ENCODE measurements at regions not wholly inside any gene's neighbourhood (a gene's known extent, or its start where the extent isn't known, plus 50 kb on each side); places are given as distances from the start of the nearest gene placed in this dataset.
"Not testable (repeated sequence)": the region's sequence is repeated elsewhere in the genome, so short reads cannot be mapped to it uniquely, and the experiment has no call there.

GRCh38 chr14:106216679-106217078, 690.3 kb downstream of the TMEM121 start:
- no peak overlapping the region for H3K27ac ChIP-seq (ENCODE audit: low read depth)
- no peaks in the 10 kb centered on the region for H3K4me1 ChIP-seq (ENCODE audit: insufficient read depth)
- DNase-seq (ENCODE audit: extremely low spot score): no peak
- 49% methylated on average over 1 of the region's 1 CpG for WGBS
- no peaks in the 10 kb centered on the region for H3K36me3 ChIP-seq (ENCODE audit: insufficient read depth)
- no peak overlapping the region for H3K4me3 ChIP-seq (ENCODE audit: low read depth, low read length)

- no peak overlapping the region for H3K27ac ChIP-seq (ENCODE audit: low read depth)
- WGBS: 35% methylated on average over 5 of the region's 5 CpGs
- no peaks in the 10 kb centered on the region for H3K4me1 ChIP-seq (ENCODE audit: insufficient read depth)
- no peak overlapping the region for H3K4me3 ChIP-seq (ENCODE audit: low read depth, low read length)
- H3K36me3 ChIP-seq (ENCODE audit: insufficient read depth): no peaks in the 10 kb centered on the region
- no peak for DNase-seq (ENCODE audit: extremely low spot score)
Observed at GRCh38 chr14:106218174-106218573, 691.8 kb downstream of the TMEM121 start.

GRCh38 chr14:106222311-106222710, 695.9 kb downstream of the TMEM121 start:
- Histone ChIP-seq H3K36me3 (ENCODE audit: insufficient read depth) (no peaks in the 10 kb centered on the region), H3K4me3 (ENCODE audit: low read depth, low read length) (no peak overlapping the region), H3K4me1 (ENCODE audit: insufficient read depth) (no peaks in the 10 kb centered on the region), H3K27ac (ENCODE audit: low read depth) (no peak overlapping the region)
- DNase-seq (ENCODE audit: extremely low spot score): no peak
- WGBS: 58% methylated on average over 3 of the region's 3 CpGs

GRCh38 chr14:106222731-106223130, 696.3 kb downstream of the TMEM121 start:
- H3K36me3 ChIP-seq (ENCODE audit: insufficient read depth): no peaks in the 10 kb centered on the region
- DNase-seq (ENCODE audit: extremely low spot score): no peak
- H3K27ac ChIP-seq (ENCODE audit: low read depth): no peak overlapping the region
- no peak overlapping the region for H3K4me3 ChIP-seq (ENCODE audit: low read depth, low read length)
- WGBS: 81% methylated on average over 3 of the region's 3 CpGs
- H3K4me1 ChIP-seq (ENCODE audit: insufficient read depth): no peaks in the 10 kb centered on the region

GRCh38 chr14:106227793-106228192, 701.4 kb downstream of the TMEM121 start:
- H3K27ac ChIP-seq (ENCODE audit: low read depth): no peak overlapping the region
- H3K4me3 ChIP-seq (ENCODE audit: low read depth, low read length): no peak overlapping the region
- DNase-seq (ENCODE audit: extremely low spot score): no peak
- no peaks in the 10 kb centered on the region for H3K4me1 ChIP-seq (ENCODE audit: insufficient read depth)
- no peaks in the 10 kb centered on the region for H3K36me3 ChIP-seq (ENCODE audit: insufficient read depth)
- WGBS: 63% methylated on average over 10 of the region's 10 CpGs

- WGBS: 68% methylated on average over 6 of the region's 6 CpGs
- H3K27ac ChIP-seq (ENCODE audit: low read depth): no peak overlapping the region
- DNase-seq (ENCODE audit: extremely low spot score): no peak
- no peaks in the 10 kb centered on the region for H3K36me3 ChIP-seq (ENCODE audit: insufficient read depth)
- no peak overlapping the region for H3K4me3 ChIP-seq (ENCODE audit: low read depth, low read length)
- H3K4me1 ChIP-seq (ENCODE audit: insufficient read depth): no peaks in the 10 kb centered on the region
Observed at GRCh38 chr14:106228541-106229158, 702.3 kb downstream of the TMEM121 start.

- WGBS: 58% methylated on average over 2 of the region's 2 CpGs
- Histone ChIP-seq H3K4me1 (ENCODE audit: insufficient read depth) (no peaks in the 10 kb centered on the region), H3K27ac (ENCODE audit: low read depth) (no peak overlapping the region), H3K4me3 (ENCODE audit: low read depth, low read length) (no peak overlapping the region), H3K36me3 (ENCODE audit: insufficient read depth) (no peaks in the 10 kb centered on the region)
- no peak for DNase-seq (ENCODE audit: extremely low spot score)
Observed at GRCh38 chr14:106230071-106230470, 703.7 kb downstream of the TMEM121 start.

- H3K4me1 ChIP-seq (ENCODE audit: insufficient read depth); H3K36me3 ChIP-seq (ENCODE audit: insufficient read depth); H3K4me3 ChIP-seq (ENCODE audit: low read depth, low read length); DNase-seq (ENCODE audit: extremely low spot score); H3K27ac ChIP-seq (ENCODE audit: low read depth): not testable (repeated sequence)
- 24% methylated on average over 3 of the region's 3 CpGs for WGBS
Observed at GRCh38 chr14:106233191-106233590, 706.8 kb downstream of the TMEM121 start.

- H3K36me3 ChIP-seq (ENCODE audit: insufficient read depth); H3K27ac ChIP-seq (ENCODE audit: low read depth); DNase-seq (ENCODE audit: extremely low spot score); H3K4me3 ChIP-seq (ENCODE audit: low read depth, low read length); H3K4me1 ChIP-seq (ENCODE audit: insufficient read depth): not testable (repeated sequence)
- 50% methylated on average over 15 of the region's 17 CpGs for WGBS
Observed at GRCh38 chr14:106234525-106235254, 708.3 kb downstream of the TMEM121 start.

GRCh38 chr14:106235356-106236159, 709.2 kb downstream of the TMEM121 start:
- H3K4me1 ChIP-seq (ENCODE audit: insufficient read depth): no peaks in the 10 kb centered on the region
- H3K4me3 ChIP-seq (ENCODE audit: low read depth, low read length): no peak overlapping the region
- H3K27ac ChIP-seq (ENCODE audit: low read depth): no peak overlapping the region
- no peaks in the 10 kb centered on the region for H3K36me3 ChIP-seq (ENCODE audit: insufficient read depth)
- DNase-seq (ENCODE audit: extremely low spot score): no peak
- 57% methylated on average over 10 of the region's 10 CpGs for WGBS

- H3K4me3 ChIP-seq (ENCODE audit: low read depth, low read length): no peak overlapping the region
- no peaks in the 10 kb centered on the region for H3K4me1 ChIP-seq (ENCODE audit: insufficient read depth)
- no peak for DNase-seq (ENCODE audit: extremely low spot score)
- H3K36me3 ChIP-seq (ENCODE audit: insufficient read depth): no peaks in the 10 kb centered on the region
- H3K27ac ChIP-seq (ENCODE audit: low read depth): no peak overlapping the region
- 34% methylated on average over 6 of the region's 6 CpGs for WGBS
Observed at GRCh38 chr14:106248321-106249192, 722.2 kb downstream of the TMEM121 start.

GRCh38 chr14:106253995-106254394, 727.6 kb downstream of the TMEM121 start:
- 47% methylated on average over 5 of the region's 5 CpGs for WGBS
- not testable (repeated sequence) for H3K4me3 ChIP-seq (ENCODE audit: low read depth, low read length)

GRCh38 chr14:106257569-106257994, 731.2 kb downstream of the TMEM121 start:
- H3K4me3 ChIP-seq (ENCODE audit: low read depth, low read length); H3K36me3 ChIP-seq (ENCODE audit: insufficient read depth); DNase-seq (ENCODE audit: extremely low spot score); H3K4me1 ChIP-seq (ENCODE audit: insufficient read depth); H3K27ac ChIP-seq (ENCODE audit: low read depth): not testable (repeated sequence)
- 44% methylated on average over 16 of the region's 16 CpGs for WGBS

More at GRCh38 chr14:106253995-106254394, 727.6 kb downstream of the TMEM121 start:
- not testable (repeated sequence) for H3K36me3 ChIP-seq (ENCODE audit: insufficient read depth); DNase-seq (ENCODE audit: extremely low spot score); H3K27ac ChIP-seq (ENCODE audit: low read depth); H3K4me1 ChIP-seq (ENCODE audit: insufficient read depth)

All from urinary bladder (tissue), 3 donors.